ENCODE measurements at regions not wholly inside any gene's neighbourhood (a gene's known extent, or its start where the extent isn't known, plus 50 kb on each side); places are given as distances from the start of the nearest gene placed in this dataset.

DNA sequence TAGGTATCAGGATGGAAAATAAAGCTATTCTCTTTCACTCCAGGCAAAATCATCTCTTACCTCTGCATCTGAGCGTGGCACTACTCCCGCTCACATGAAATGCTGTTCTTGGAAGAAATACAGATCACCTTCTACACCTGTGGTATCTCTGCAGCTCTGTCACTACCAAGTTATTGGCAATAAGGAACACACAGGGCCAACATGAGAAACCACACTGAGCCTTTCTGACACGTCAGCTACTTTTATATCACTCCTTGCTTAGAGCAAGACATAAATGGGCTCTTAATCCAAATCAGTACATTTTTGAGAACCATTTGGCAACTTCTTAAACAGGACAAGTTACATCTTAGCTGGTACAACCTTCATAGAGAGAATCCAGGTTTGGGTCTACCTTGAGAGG, 101.8 kb upstream of the GUCY1A1 start:
- H3K4me1 Mint-ChIP-seq: no peaks in the 10 kb centered on the region
- H3K4me2 ChIP-seq (replicated peaks; ENCODE audit: low read depth, low read length, poor library complexity, severe bottlenecking): no peak overlapping the region
- TF ChIP-seq EZH2 (IDR thresholded peaks at IDR 0.05; ENCODE audit: borderline replicate concordance, insufficient read depth, low read depth, low read length, poor library complexity, severe bottlenecking): no peak
- TF ChIP-seq, protein P1, sequence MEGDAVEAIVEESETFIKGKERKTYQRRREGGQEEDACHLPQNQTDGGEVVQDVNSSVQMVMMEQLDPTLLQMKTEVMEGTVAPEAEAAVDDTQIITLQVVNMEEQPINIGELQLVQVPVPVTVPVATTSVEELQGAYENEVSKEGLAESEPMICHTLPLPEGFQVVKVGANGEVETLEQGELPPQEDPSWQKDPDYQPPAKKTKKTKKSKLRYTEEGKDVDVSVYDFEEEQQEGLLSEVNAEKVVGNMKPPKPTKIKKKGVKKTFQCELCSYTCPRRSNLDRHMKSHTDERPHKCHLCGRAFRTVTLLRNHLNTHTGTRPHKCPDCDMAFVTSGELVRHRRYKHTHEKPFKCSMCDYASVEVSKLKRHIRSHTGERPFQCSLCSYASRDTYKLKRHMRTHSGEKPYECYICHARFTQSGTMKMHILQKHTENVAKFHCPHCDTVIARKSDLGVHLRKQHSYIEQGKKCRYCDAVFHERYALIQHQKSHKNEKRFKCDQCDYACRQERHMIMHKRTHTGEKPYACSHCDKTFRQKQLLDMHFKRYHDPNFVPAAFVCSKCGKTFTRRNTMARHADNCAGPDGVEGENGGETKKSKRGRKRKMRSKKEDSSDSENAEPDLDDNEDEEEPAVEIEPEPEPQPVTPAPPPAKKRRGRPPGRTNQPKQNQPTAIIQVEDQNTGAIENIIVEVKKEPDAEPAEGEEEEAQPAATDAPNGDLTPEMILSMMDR (IDR thresholded peaks at IDR 0.05): no peak
- H4K20me1 ChIP-seq (ENCODE audit: control insufficient read depth, insufficient read depth, low read length, poor library complexity, severe bottlenecking): no peaks in the 10 kb centered on the region
- no peak overlapping the region for H3K27ac ChIP-seq (ENCODE audit: low read length in 2 of 2)
- intact Hi-C loops (cut with micrococcal nuclease): no loop called here
- H3K9me3 ChIP-seq (ENCODE audit: control extremely low read depth in 1 of 3, control insufficient read depth in 2 of 3, insufficient read depth in 1 of 3, low read length in 2 of 3): no peaks in the 10 kb centered on the region
- no peaks in the 10 kb centered on the region for H3K4me1 ChIP-seq (ENCODE audit: control insufficient read depth in 2 of 2, insufficient read depth in 2 of 2, low read length in 2 of 2)
- ChIA-PET POLR2A (no interaction called here), CTCF (no interaction called here)
- no peaks in the 10 kb centered on the region for H3K79me2 ChIP-seq (ENCODE audit: control insufficient read depth, insufficient read depth, low read length)
- no peaks in the 10 kb centered on the region for H3K27me3 ChIP-seq (replicated peaks in 1 of 4; ENCODE audit: control extremely low read depth in 1 of 4, control insufficient read depth in 3 of 4, insufficient read depth in 4 of 4, low read length in 3 of 4)
- H2AFZ ChIP-seq (ENCODE audit: insufficient read depth, low read depth, low read length, poor library complexity, severe bottlenecking): no peak overlapping the region
- no peak overlapping the region for H3K4me3 ChIP-seq (ENCODE audit: control extremely low read depth in 1 of 5, extremely low read depth in 1 of 5, insufficient read depth in 1 of 5, low read depth in 2 of 5, low read length in 4 of 5)
- H3K27me3 Mint-ChIP-seq: no peaks in the 10 kb centered on the region
- DNase-seq: no peak
- H3K36me3 ChIP-seq (replicated peaks in 1 of 2; ENCODE audit: control extremely low read depth in 1 of 2, control insufficient read depth in 1 of 2, extremely low read depth in 1 of 2, insufficient read depth in 2 of 2, low read length in 1 of 2): no peaks in the 10 kb centered on the region
- no peaks in the 10 kb centered on the region for H3K9me3 Mint-ChIP-seq (ENCODE audit: insufficient read depth)
- H3K9ac ChIP-seq (ENCODE audit: low read length): no peak overlapping the region
- WGBS (ENCODE audit: insufficient coverage): 100% methylated on average over 2 of the region's 3 CpGs
- no peak for ATAC-seq (ENCODE audit: low read depth)
- no peak overlapping the region for H3K4me3 Mint-ChIP-seq
- no peak overlapping the region for H3K27ac Mint-ChIP-seq

DNA sequence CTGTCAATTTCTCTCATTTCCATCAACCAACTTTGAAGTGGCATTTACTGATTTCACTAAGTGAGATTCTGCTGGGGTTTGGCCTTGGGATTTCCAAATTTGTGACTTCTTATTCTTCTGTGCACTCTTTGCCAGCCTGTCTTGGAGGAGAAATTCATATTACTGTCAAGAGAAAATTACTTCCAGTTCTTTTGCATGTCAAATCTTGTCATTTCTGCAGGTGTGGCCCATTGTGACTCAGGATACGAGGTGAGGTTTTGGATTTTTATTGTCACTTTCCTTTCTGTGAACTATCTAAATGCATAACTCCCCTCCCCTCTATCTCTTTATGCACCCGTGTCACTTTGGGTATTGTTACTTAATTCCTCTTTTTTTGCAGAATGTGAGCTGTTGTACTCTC, 102.6 kb upstream of the GUCY1A1 start:
- H3K27me3 Mint-ChIP-seq: no peaks in the 10 kb centered on the region

More for the DNA sequence above, 102.6 kb upstream of the GUCY1A1 start:
- intact Hi-C loops (cut with micrococcal nuclease): no loop called here
- no peak overlapping the region for H3K9ac ChIP-seq (ENCODE audit: low read length)
- no peak overlapping the region for H3K4me2 ChIP-seq (replicated peaks; ENCODE audit: low read depth, low read length, poor library complexity, severe bottlenecking)
- Mint-ChIP-seq H3K9me3 (ENCODE audit: insufficient read depth) (no peaks in the 10 kb centered on the region), H3K4me1 (no peaks in the 10 kb centered on the region), H3K4me3 (no peak overlapping the region), H3K27ac (no peak overlapping the region)
- no peak overlapping the region for H2AFZ ChIP-seq (ENCODE audit: insufficient read depth, low read depth, low read length, poor library complexity, severe bottlenecking)
- no peaks in the 10 kb centered on the region for H3K4me1 ChIP-seq (ENCODE audit: control insufficient read depth in 2 of 2, insufficient read depth in 2 of 2, low read length in 2 of 2)
- H3K36me3 ChIP-seq (replicated peaks in 1 of 2; ENCODE audit: control extremely low read depth in 1 of 2, control insufficient read depth in 1 of 2, extremely low read depth in 1 of 2, insufficient read depth in 2 of 2, low read length in 1 of 2): no peaks in the 10 kb centered on the region
- no peak overlapping the region for H3K27ac ChIP-seq (ENCODE audit: low read length in 2 of 2)
- ATAC-seq (ENCODE audit: low read depth): no peak
- TF ChIP-seq, protein P1 (IDR thresholded peaks at IDR 0.05): no peak
- no peak for TF ChIP-seq EZH2 (IDR thresholded peaks at IDR 0.05; ENCODE audit: borderline replicate concordance, insufficient read depth, low read depth, low read length, poor library complexity, severe bottlenecking)
- H4K20me1 ChIP-seq (ENCODE audit: control insufficient read depth, insufficient read depth, low read length, poor library complexity, severe bottlenecking): no peaks in the 10 kb centered on the region
- POLR2A ChIA-PET: no interaction called here
- no peaks in the 10 kb centered on the region for H3K9me3 ChIP-seq (ENCODE audit: control extremely low read depth in 1 of 3, control insufficient read depth in 2 of 3, insufficient read depth in 1 of 3, low read length in 2 of 3)
- no peaks in the 10 kb centered on the region for H3K79me2 ChIP-seq (ENCODE audit: control insufficient read depth, insufficient read depth, low read length)
- WGBS (ENCODE audit: insufficient coverage): no CpG with 5 or more reads among the region's 2 CpGs
- DNase-seq: no peak
- H3K4me3 ChIP-seq (ENCODE audit: control extremely low read depth in 1 of 5, extremely low read depth in 1 of 5, insufficient read depth in 1 of 5, low read depth in 2 of 5, low read length in 4 of 5): no peak overlapping the region
- CTCF ChIA-PET: no interaction called here
- H3K27me3 ChIP-seq (replicated peaks in 1 of 4; ENCODE audit: control extremely low read depth in 1 of 4, control insufficient read depth in 3 of 4, insufficient read depth in 4 of 4, low read length in 3 of 4): no peaks in the 10 kb centered on the region
